Loucy (cell line): ENCODE measurements at regions not wholly inside any gene's neighbourhood (a gene's known extent, or its start where the extent isn't known, plus 50 kb on each side); places are given as distances from the start of the nearest gene placed in this dataset.

ENCODE experiments used
- H2AFZ ChIP-seq: fragments of 200-600 bp; sonication (generic); 2 replicates; pipeline ENCODE4 v1.6.0; 2016; ENCODE audit warnings: antibody characterized with exemption, mild to moderate bottlenecking, low read length, moderate library complexity
- H3F3A ChIP-seq: fragments of 200-600 bp; 2 replicates; pipeline ENCODE4 v1.6.0; 2016; ENCODE audit warnings: antibody characterized with exemption, low read depth, mild to moderate bottlenecking
- H3K27me3 ChIP-seq: fragments of 200-600 bp; sonication (generic); 2 replicates; pipeline ENCODE4 v1.6.1; 2014; ENCODE audit warnings: low read length, mild to moderate bottlenecking; ENCODE audit not compliant: insufficient read depth, poor library complexity, severe bottlenecking
- H3K36me3 ChIP-seq: fragments of 200-600 bp; sonication (generic); 2 replicates; pipeline ENCODE4 v1.6.1; 2016; ENCODE audit warnings: low read length; ENCODE audit not compliant: insufficient read depth
- H3K4me1 ChIP-seq: fragments of 200-600 bp; sonication (generic); 2 replicates; pipeline ENCODE4 v1.5.1; 2014; ENCODE audit warnings: low read length, mild to moderate bottlenecking; ENCODE audit not compliant: insufficient read depth, poor library complexity, severe bottlenecking
- H3K4me2 ChIP-seq: fragments of 200-600 bp; sonication (generic); 2 replicates; pipeline ENCODE4 v1.6.0; 2014; ENCODE audit warnings: antibody characterized with exemption, low read length, low read depth, mild to moderate bottlenecking; ENCODE audit not compliant: poor library complexity, severe bottlenecking
- H3K4me3 ChIP-seq: fragments of 200-600 bp; sonication (generic); 2 replicates; pipeline ENCODE4 v1.5.1; 2014; ENCODE audit warnings: low read length, mild to moderate bottlenecking, mixed read lengths; ENCODE audit not compliant: poor library complexity, severe bottlenecking
- H3K79me2 ChIP-seq: fragments of 200-600 bp; sonication (generic); 2 replicates; pipeline ENCODE4 v1.6.1; 2014; ENCODE audit warnings: low read length; ENCODE audit not compliant: insufficient read depth
- H3K9ac ChIP-seq: fragments of 200-600 bp; sonication (generic); 2 replicates; pipeline ENCODE4 v1.6.0; 2014; ENCODE audit warnings: mild to moderate bottlenecking, low read depth, low read length, moderate library complexity; ENCODE audit not compliant: poor library complexity, severe bottlenecking
- H3K9me2 ChIP-seq: fragments of 200-600 bp; sonication (generic); replicated peaks from 2 replicates; pipeline ENCODE4 v1.6.1; 2016; ENCODE audit warnings: low read depth, low read length, mixed read lengths
- H3K9me3 ChIP-seq: fragments of 200-600 bp; sonication (generic); 2 replicates; pipeline ENCODE4 v1.6.1; 2014; ENCODE audit warnings: mild to moderate bottlenecking, antibody characterized with exemption, low read length, low read depth; ENCODE audit not compliant: insufficient read depth
- H4K20me1 ChIP-seq: fragments of 200-600 bp; sonication (generic); 2 replicates; pipeline ENCODE4 v1.6.0; 2014; ENCODE audit warnings: antibody characterized with exemption, low read length, mild to moderate bottlenecking; ENCODE audit not compliant: insufficient read depth, poor library complexity, severe bottlenecking
- EZH2phosphoT487 ChIP-seq: fragments of 200-600 bp; IDR thresholded peaks from 2 replicates; pipeline ENCODE4 v1.6.1; 2018; ENCODE audit warnings: antibody characterized with exemption, mild to moderate bottlenecking, moderate library complexity, borderline replicate concordance
- TF ChIP-seq, protein P1 (sequence below): fragments of 200-600 bp; sonication (generic); conservative IDR thresholded peaks from 2 replicates; pipeline ENCODE4 v1.5.1; 2014; ENCODE audit warnings: mild to moderate bottlenecking, antibody characterized with exemption, low read length

- Histone ChIP-seq H3K9ac (no peak overlapping the region), H3K79me2 (no peaks in the 10 kb centered on the region), H4K20me1 (no peaks in the 10 kb centered on the region), H3K4me2 (no peak overlapping the region), H3K9me2 (no peaks in the 10 kb centered on the region), H3K36me3 (no peaks in the 10 kb centered on the region), H3K4me1 (no peaks in the 10 kb centered on the region), H3K4me3 (no peak overlapping the region), H3K9me3 (no peaks in the 10 kb centered on the region), H3F3A (no peaks in the 10 kb centered on the region), H3K27me3 (no peaks in the 10 kb centered on the region), H2AFZ (no peak overlapping the region)
- TF ChIP-seq EZH2phosphoT487, result no peak
- TF ChIP-seq, protein P1, sequence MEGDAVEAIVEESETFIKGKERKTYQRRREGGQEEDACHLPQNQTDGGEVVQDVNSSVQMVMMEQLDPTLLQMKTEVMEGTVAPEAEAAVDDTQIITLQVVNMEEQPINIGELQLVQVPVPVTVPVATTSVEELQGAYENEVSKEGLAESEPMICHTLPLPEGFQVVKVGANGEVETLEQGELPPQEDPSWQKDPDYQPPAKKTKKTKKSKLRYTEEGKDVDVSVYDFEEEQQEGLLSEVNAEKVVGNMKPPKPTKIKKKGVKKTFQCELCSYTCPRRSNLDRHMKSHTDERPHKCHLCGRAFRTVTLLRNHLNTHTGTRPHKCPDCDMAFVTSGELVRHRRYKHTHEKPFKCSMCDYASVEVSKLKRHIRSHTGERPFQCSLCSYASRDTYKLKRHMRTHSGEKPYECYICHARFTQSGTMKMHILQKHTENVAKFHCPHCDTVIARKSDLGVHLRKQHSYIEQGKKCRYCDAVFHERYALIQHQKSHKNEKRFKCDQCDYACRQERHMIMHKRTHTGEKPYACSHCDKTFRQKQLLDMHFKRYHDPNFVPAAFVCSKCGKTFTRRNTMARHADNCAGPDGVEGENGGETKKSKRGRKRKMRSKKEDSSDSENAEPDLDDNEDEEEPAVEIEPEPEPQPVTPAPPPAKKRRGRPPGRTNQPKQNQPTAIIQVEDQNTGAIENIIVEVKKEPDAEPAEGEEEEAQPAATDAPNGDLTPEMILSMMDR, result no peak
Observed at GRCh38 chr14:39726563-39726962, 294.3 kb upstream of the FBXO33 start.

GRCh38 chr14:39722547-39723273 is 290.5 kb upstream of the FBXO33 start:
- Histone ChIP-seq H3K4me3 (no peak overlapping the region), H3K9me3 (no peaks in the 10 kb centered on the region), H3K9ac (no peak overlapping the region), H3K36me3 (no peaks in the 10 kb centered on the region), H3K79me2 (no peaks in the 10 kb centered on the region), H3F3A (no peaks in the 10 kb centered on the region), H3K4me1 (no peaks in the 10 kb centered on the region), H3K4me2 (no peak overlapping the region), H4K20me1 (no peaks in the 10 kb centered on the region), H3K27me3 (no peaks in the 10 kb centered on the region), H2AFZ (no peak overlapping the region), H3K9me2 (no peaks in the 10 kb centered on the region)
- TF ChIP-seq, protein P1, result no peak
- no peak for TF ChIP-seq EZH2phosphoT487

- Histone ChIP-seq H4K20me1 (no peaks in the 10 kb centered on the region), H3K27me3 (no peaks in the 10 kb centered on the region), H3F3A (no peaks in the 10 kb centered on the region), H3K79me2 (no peaks in the 10 kb centered on the region), H3K4me2 (no peak overlapping the region), H2AFZ (no peak overlapping the region), H3K36me3 (no peaks in the 10 kb centered on the region), H3K4me3 (no peak overlapping the region), H3K9me2 (no peaks in the 10 kb centered on the region), H3K9me3 (no peaks in the 10 kb centered on the region), H3K9ac (no peak overlapping the region), H3K4me1 (no peaks in the 10 kb centered on the region)
- TF ChIP-seq, protein P1, result no peak
- no peak for TF ChIP-seq EZH2phosphoT487
Observed at GRCh38 chr14:39716987-39717570, 284.8 kb upstream of the FBXO33 start.
